Mesenchymal stem cell (in vitro differentiated cells and primary cell): ENCODE measurements at regions not wholly inside any gene's neighbourhood (a gene's known extent, or its start where the extent isn't known, plus 50 kb on each side); places are given as distances from the start of the nearest gene placed in this dataset.

ENCODE experiments used
- DNase-seq: peaks from one replicate; pipeline ENCODE4 v3.0.0-alpha.2; 2013
- H2AFZ ChIP-seq: one replicate; pipeline ENCODE4 v1.6.1; 2013; ENCODE audit warnings: low read depth, mild to moderate bottlenecking, control low read depth, inconsistent platforms, low read length, moderate library complexity
- H2AK5ac ChIP-seq: 2 replicates; pipeline ENCODE4 v1.6.1; 2013; ENCODE audit warnings: low read length, moderate library complexity, mild to moderate bottlenecking, inconsistent platforms; ENCODE audit not compliant: severe bottlenecking
- H2BK120ac ChIP-seq: one replicate; pipeline ENCODE4 v1.6.1; 2013; ENCODE audit warnings: low read depth, mild to moderate bottlenecking, inconsistent platforms, low read length, moderate library complexity
- H2BK12ac ChIP-seq, 2 experiments: one replicate each; pipeline ENCODE4 v1.6.1; 2013; ENCODE audit warnings: inconsistent platforms in 2 of 2, low read length in 2 of 2, mild to moderate bottlenecking in 2 of 2, moderate library complexity in 2 of 2, control low read depth in 1 of 2
- H2BK15ac ChIP-seq: one replicate; pipeline ENCODE4 v1.6.1; 2013; ENCODE audit warnings: mild to moderate bottlenecking, low read depth, inconsistent platforms; ENCODE audit not compliant: poor library complexity, severe bottlenecking
- H2BK5ac ChIP-seq: 2 replicates; pipeline ENCODE4 v1.6.1; 2013; ENCODE audit warnings: low read depth, mild to moderate bottlenecking, low read length, control low read depth, inconsistent platforms; ENCODE audit not compliant: poor library complexity, severe bottlenecking
- H3K14ac ChIP-seq, 2 experiments: one replicate each; pipeline ENCODE4 v1.6.1; 2013; ENCODE audit warnings: inconsistent platforms in 2 of 2, low read length in 2 of 2, control low read depth in 1 of 2, mild to moderate bottlenecking in 1 of 2, moderate library complexity in 1 of 2
- H3K18ac ChIP-seq, 2 experiments: one replicate each; pipeline ENCODE4 v1.6.1; 2013; ENCODE audit warnings: inconsistent platforms in 2 of 2, low read length in 2 of 2, control low read depth in 1 of 2, low read depth in 1 of 2, mild to moderate bottlenecking in 1 of 2
- H3K23ac ChIP-seq, 2 experiments: one replicate each; pipeline ENCODE4 v1.6.1; 2013; ENCODE audit warnings: inconsistent platforms in 2 of 2, low read length in 2 of 2, mild to moderate bottlenecking in 2 of 2, moderate library complexity in 2 of 2, control low read depth in 1 of 2
- H3K27ac ChIP-seq: 2 replicates; pipeline ENCODE4 v1.5.1; 2013; ENCODE audit warnings: mild to moderate bottlenecking, moderate library complexity, low read length, control low read depth, inconsistent platforms; ENCODE audit not compliant: poor library complexity, severe bottlenecking
- H3K27me3 ChIP-seq, 2 experiments: 2 replicates each; pipeline versions ENCODE4 v1.6.1 to v1.7.0; 2013; ENCODE audit warnings: low read length in 2 of 2, mild to moderate bottlenecking in 2 of 2, moderate library complexity in 2 of 2, control low read depth in 1 of 2, inconsistent platforms in 1 of 2; ENCODE audit not compliant: control insufficient read depth in 1 of 2, insufficient read depth in 1 of 2
- H3K36me3 ChIP-seq, 2 experiments: 2 replicates each; pipeline versions ENCODE4 v1.6.1 to v1.7.0; 2013; ENCODE audit warnings: low read length in 2 of 2, control low read depth in 1 of 2, inconsistent platforms in 1 of 2, low read depth in 1 of 2, mild to moderate bottlenecking in 1 of 2; ENCODE audit not compliant: insufficient read depth in 2 of 2, control insufficient read depth in 1 of 2
- H3K4ac ChIP-seq, 2 experiments: one replicate each; pipeline ENCODE4 v1.6.1; 2013; ENCODE audit warnings: inconsistent platforms in 2 of 2, low read length in 2 of 2, mild to moderate bottlenecking in 2 of 2, moderate library complexity in 2 of 2, control low read depth in 1 of 2, low read depth in 1 of 2
- H3K4me1 ChIP-seq: 2 replicates; pipeline ENCODE4 v1.6.1; 2013; ENCODE audit warnings: low read depth, low read length, control low read depth; ENCODE audit not compliant: control insufficient read depth, insufficient read depth
- H3K4me2 ChIP-seq: 2 replicates; pipeline ENCODE4 v1.6.1; 2013; ENCODE audit warnings: low read length, mild to moderate bottlenecking, inconsistent platforms; ENCODE audit not compliant: poor library complexity, severe bottlenecking
- H3K4me3 ChIP-seq, 2 experiments: 2 replicates each; pipeline versions ENCODE4 v1.5.1 to v1.7.0; 2013; ENCODE audit warnings: low read length in 2 of 2, mild to moderate bottlenecking in 2 of 2, control low read depth in 1 of 2, low read depth in 1 of 2; ENCODE audit not compliant: insufficient read depth in 1 of 2
- H3K79me1 ChIP-seq: replicated peaks from 2 replicates; pipeline ENCODE4 v1.6.1; 2013; ENCODE audit warnings: mild to moderate bottlenecking, control low read depth, low read length, inconsistent platforms; ENCODE audit not compliant: poor library complexity, severe bottlenecking
- H3K9ac ChIP-seq: 2 replicates; pipeline ENCODE4 v1.7.0; 2013; ENCODE audit warnings: mild to moderate bottlenecking, low read length, moderate library complexity
- H3K9me3 ChIP-seq: 2 replicates; pipeline ENCODE4 v1.7.0; 2013; ENCODE audit warnings: mild to moderate bottlenecking, low read length; ENCODE audit not compliant: control insufficient read depth
- H4K8ac ChIP-seq: one replicate; pipeline ENCODE4 v1.6.1; 2013; ENCODE audit warnings: inconsistent platforms, mild to moderate bottlenecking, low read length, moderate library complexity
- H4K91ac ChIP-seq: one replicate; pipeline ENCODE4 v1.6.1; 2013; ENCODE audit warnings: mild to moderate bottlenecking, low read length, inconsistent platforms
- WGBS: methylation state at CpG from one replicate; pipeline ENCODE4 v1.1.7; 2013; ENCODE audit warnings: mixed read lengths; 5-methylcytosine and 5-hydroxymethylcytosine counted together

DNA sequence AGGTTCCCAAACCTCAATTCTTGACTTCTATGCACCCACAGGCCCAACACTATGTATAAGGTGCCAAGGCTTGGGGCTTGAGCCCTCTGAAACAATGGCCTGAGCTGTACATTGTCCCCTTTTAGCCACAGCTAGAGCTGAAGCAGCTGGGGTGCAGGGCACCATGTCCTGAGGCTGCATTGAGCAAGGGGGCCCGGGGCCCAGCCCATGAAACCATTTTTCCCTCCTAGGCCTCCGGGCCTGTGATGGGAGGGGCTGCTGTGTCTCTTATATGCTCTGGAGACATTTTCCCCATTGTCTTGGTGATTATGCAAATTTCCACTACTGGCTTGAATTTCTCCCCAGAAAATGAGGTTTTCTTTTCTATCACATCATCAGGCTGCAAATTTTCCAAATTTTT lies 155.5 kb downstream of the FASLG start:
- Histone ChIP-seq H3K27me3 (peaks cover 0 to 4% of the 10 kb centered on the region in 2 experiments), H3K9ac (no peak overlapping the region), H3K36me3 (no peaks in the 10 kb centered on the region), H3K18ac (no peak overlapping the region), H2AFZ (no peak overlapping the region), H4K91ac (no peak overlapping the region), H3K4me3 (no peak overlapping the region), H3K79me1 (no peaks in the 10 kb centered on the region), H3K4me1 (no peaks in the 10 kb centered on the region), H3K4ac (no peak overlapping the region), H2BK12ac (no peak overlapping the region), H4K8ac (no peak overlapping the region), H2BK5ac (no peak overlapping the region), H2BK120ac (no peak overlapping the region), H2AK5ac (no peak overlapping the region), H3K14ac (no peak overlapping the region), H3K4me2 (no peak overlapping the region), H2BK15ac (no peak overlapping the region), H3K23ac (no peak overlapping the region), H3K27ac (no peak overlapping the region), H3K9me3 (no peaks in the 10 kb centered on the region)
- no peak for DNase-seq
- WGBS: 100% methylated on average over 2 of the region's 2 CpGs

DNA sequence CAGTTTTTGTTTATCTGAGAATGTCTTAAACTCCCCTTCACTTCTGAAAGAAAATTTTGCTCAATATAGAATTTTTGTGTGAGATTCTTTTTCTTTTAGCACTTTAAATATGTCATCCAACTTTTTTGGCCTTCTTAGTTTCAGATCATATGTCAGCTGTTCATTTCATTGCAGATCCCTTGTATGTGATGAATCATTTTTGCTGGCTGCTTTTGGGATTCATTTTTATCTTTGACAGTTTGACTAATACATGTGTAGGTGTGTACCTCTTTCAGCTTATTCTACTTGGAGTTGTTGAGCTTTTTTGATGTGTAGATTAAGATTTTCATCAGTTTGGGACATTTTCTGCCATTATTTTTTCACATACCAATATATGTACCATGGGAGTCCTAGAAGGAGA lies 156.8 kb downstream of the FASLG start:
- Histone ChIP-seq H3K4me2 (no peak overlapping the region), H3K4me3 (no peak overlapping the region), H3K9ac (no peak overlapping the region), H3K4me1 (no peaks in the 10 kb centered on the region), H2BK12ac (no peak overlapping the region), H4K91ac (no peak overlapping the region), H3K9me3 (no peaks in the 10 kb centered on the region), H2BK5ac (no peak overlapping the region), H2AK5ac (no peak overlapping the region), H2BK15ac (no peak overlapping the region), H3K27me3 (peaks cover 0 to 4% of the 10 kb centered on the region in 2 experiments), H3K79me1 (no peaks in the 10 kb centered on the region), H3K27ac (no peak overlapping the region), H4K8ac (no peak overlapping the region), H2BK120ac (no peak overlapping the region), H3K36me3 (no peaks in the 10 kb centered on the region), H2AFZ (no peak overlapping the region), H3K14ac (no peak overlapping the region), H3K4ac (no peak overlapping the region), H3K18ac (no peak overlapping the region), H3K23ac (no peak overlapping the region)
- no peak for DNase-seq

DNA sequence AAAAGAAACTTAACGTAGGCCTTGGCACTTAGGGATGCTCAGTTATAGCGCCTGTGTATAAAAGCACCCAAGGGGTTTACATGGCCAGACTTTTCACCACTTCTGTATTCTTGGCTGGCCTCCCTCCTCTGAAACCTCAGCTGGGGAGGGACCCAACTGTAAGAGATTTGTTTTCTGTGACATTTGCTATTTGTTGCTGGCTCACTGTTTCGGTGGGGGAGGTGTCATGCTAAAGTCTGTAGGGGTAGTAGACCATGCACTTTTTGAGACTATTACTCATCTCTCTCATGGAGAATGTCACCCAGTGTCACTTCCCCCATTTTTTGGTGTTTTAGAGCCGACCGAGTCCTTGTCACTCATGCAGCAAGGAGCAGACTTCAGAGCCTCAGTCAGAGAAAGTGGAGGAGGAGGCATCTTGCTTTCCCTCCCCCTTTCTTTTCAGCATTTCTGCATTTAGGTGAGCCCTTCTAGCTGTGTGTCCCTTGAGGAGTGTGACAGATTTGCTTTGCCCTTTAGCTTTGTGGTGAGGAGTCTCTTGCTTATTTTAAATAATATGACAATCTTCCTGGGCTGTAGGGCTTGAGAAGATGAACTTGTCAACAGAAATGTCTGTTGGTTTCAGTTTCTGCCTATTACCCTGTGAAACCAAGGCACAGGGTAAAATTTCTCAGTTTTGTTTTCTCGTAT lies 160.1 kb downstream of the FASLG start:
- peak overlapping the region; percentile 4 to 31 for H3K18ac ChIP-seq
- 85% methylated on average over 6 of the region's 6 CpGs for WGBS

DNA sequence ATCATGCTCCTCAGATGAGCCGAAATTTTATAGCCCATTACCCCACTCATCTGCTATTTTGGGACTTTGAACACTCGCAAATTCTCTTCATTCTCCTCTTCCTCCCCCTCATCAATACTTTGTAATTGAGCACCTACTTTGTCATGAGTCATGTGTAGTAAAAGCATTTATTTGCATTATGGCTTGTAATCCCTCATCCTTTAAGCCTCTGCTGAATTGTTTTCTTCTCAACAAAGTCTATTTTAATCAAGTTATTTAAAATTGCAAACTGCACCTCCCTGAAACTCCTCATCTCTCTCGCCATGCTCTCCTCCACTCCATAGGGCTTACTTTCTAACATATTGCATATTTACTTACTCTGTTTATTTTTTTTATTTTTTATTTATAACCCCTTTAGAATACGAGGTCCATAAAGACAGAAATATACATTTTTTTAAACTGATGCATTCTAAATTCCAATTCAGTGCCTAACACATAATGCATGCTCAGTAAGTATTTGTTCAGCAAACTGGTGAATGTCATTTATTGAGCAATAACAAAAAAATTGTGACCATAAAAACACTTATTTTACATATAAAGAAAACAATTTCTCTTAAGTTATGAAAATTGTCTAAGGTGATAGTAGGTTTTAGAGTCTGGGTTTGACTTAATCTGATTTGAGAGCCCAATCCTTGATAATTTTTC lies 161.7 kb downstream of the FASLG start:
- Histone ChIP-seq H3K9ac (no peak overlapping the region), H3K36me3 (no peaks in the 10 kb centered on the region), H4K91ac (no peak overlapping the region), H4K8ac (no peak overlapping the region), H3K18ac (no peak overlapping the region), H2BK120ac (no peak overlapping the region), H2BK5ac (no peak overlapping the region), H3K23ac (no peak overlapping the region), H2AK5ac (no peak overlapping the region), H3K27me3 (peaks cover 0 to 4% of the 10 kb centered on the region in 2 experiments), H3K4me1 (peaks cover 3% of the 10 kb centered on the region), H2BK15ac (no peak overlapping the region), H3K4me3 (no peak overlapping the region), H3K4me2 (no peak overlapping the region), H3K79me1 (no peaks in the 10 kb centered on the region), H2AFZ (no peak overlapping the region), H3K27ac (no peak overlapping the region), H3K9me3 (no peaks in the 10 kb centered on the region), H2BK12ac (no peak overlapping the region), H3K4ac (no peak overlapping the region), H3K14ac (no peak overlapping the region)
- 67% methylated on average over 1 of the region's 4 CpGs for WGBS
- DNase-seq: no peak

More for the DNA sequence above, 160.1 kb downstream of the FASLG start:
- Histone ChIP-seq H2BK120ac (peak overlapping the region; percentile 65), H4K8ac (peak overlapping the region; percentile 51), H3K9me3 (no peaks in the 10 kb centered on the region), H3K23ac (no peak overlapping the region), H3K79me1 (no peaks in the 10 kb centered on the region), H2BK15ac (no peak overlapping the region), H2AFZ (no peak overlapping the region), H3K4ac (no peak overlapping the region), H3K4me3 (no peak overlapping the region), H3K36me3 (no peaks in the 10 kb centered on the region), H2BK12ac (peak overlapping the region; percentile 32 to 47), H3K4me1 (peaks cover 3% of the 10 kb centered on the region), H3K27ac (no peak overlapping the region), H3K27me3 (peaks cover 0 to 4% of the 10 kb centered on the region in 2 experiments), H2BK5ac (no peak overlapping the region), H3K14ac (no peak overlapping the region), H3K4me2 (no peak overlapping the region), H3K9ac (no peak overlapping the region), H2AK5ac (no peak overlapping the region), H4K91ac (peak overlapping the region; percentile 22)
- DNase-seq: no peak
